ENCODE measurements at regions not wholly inside any gene's neighbourhood (a gene's known extent, or its start where the extent isn't known, plus 50 kb on each side); places are given as distances from the start of the nearest gene placed in this dataset.
"Not testable (repeated sequence)": the region's sequence is repeated elsewhere in the genome, so short reads cannot be mapped to it uniquely, and the experiment has no call there.

GRCh38 chr6:90368601-90369000 is 72.0 kb upstream of the BACH2 start:
- no peak for FAIRE-seq

DNA sequence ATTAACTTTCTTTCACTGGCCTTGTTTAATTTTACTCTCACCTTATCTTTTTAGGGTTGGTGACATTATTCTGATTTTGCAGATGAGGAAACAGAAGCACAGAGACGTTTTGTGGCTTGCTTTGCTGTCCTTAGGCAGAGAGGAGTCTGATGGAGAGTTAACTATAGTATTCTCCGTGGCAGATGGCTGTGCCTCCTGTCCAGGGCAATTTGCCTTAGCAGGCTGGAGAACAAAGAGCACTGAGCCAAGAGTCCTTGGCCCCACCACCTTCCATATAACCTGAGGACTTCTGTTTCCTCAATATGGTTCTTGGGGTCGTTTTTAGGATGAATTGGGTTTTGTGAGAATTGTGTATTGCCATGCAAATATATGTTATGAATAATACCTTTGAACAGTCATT is 71.4 kb upstream of the BACH2 start:
- no peak for FAIRE-seq

- FAIRE-seq: no peak
Observed at GRCh38 chr6:90365565-90366219, 69.0 kb upstream of the BACH2 start.

DNA sequence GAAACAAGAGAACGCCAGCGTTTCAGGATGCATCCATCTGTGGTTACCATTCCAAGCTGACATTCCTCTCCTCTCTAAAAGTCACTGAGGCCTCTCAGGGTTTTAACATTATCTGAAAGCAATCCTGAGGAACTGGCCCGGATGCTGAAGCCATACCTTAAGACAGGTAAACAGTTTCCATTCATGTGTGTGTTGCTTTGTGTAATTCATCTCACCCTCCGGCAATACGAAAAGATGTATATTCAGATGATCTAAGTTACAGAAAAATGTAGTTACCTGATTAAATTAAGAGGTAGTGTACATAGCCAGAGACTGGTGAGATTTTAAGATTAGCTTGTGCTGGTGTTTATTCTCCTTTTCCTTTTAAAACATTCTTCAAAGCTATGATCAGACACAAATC is 68.4 kb upstream of the BACH2 start:
- FAIRE-seq: no peak

- FAIRE-seq: no peak
Observed at GRCh38 chr6:90364286-90364685, 67.6 kb upstream of the BACH2 start.

DNA sequence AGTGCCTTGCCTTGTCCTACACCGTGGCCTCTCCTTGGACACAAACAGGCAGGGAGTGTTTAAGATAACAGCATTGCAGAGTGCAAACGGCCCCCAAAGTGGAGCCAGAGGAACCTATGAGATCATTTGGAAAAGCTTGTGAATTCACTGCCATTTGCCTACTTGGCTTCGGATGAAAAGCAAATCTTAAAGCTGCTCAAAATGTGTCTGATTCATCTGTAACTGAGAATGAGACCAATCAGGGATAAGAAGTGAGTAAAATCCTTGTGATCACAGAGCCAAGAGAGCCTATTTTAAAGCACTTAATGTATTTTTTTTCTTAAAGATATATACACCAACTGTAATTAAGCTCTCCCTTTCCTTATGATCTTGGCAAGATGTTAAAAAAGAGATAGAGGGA is 65.7 kb upstream of the BACH2 start:
- FAIRE-seq: no peak

- no peak for FAIRE-seq
Observed at GRCh38 chr6:90361174-90361573, 64.5 kb upstream of the BACH2 start.

DNA sequence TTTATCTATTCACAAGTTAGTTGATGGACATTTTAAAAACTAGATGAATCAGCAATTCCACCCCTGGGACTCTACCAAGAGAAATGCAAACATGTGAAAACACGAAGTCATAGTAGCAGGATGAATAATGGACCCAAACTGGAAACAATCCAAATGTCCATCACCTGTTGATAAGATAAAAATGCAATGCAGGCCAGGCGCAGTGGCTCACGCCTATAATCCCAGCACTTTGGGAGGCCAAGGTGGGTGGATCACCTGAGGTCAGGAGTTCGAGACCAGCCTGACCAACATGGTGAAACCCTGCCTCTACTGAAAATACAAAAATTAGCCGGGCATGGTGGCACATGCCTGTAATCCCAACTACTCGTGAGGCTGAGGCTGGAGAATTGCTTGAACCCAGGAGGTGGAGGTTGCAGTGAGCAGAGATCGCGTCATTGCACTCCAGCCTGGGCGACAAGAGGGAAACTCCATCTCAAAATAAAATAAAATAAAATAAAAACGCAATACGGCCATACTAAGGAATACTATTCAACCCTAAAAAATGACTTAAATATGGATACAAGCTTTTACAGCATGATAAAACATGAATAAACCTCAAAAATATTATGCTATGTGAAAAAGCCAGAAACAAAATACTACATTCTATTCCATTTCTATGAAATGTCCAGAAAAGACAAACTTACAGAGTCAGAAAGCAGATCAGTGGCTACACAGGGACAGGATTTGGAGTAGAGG is 61.6 kb upstream of the BACH2 start:
- not testable (repeated sequence) for FAIRE-seq

GRCh38 chr6:90356012-90356421 is 59.4 kb upstream of the BACH2 start:
- FAIRE-seq: no peak

DNA sequence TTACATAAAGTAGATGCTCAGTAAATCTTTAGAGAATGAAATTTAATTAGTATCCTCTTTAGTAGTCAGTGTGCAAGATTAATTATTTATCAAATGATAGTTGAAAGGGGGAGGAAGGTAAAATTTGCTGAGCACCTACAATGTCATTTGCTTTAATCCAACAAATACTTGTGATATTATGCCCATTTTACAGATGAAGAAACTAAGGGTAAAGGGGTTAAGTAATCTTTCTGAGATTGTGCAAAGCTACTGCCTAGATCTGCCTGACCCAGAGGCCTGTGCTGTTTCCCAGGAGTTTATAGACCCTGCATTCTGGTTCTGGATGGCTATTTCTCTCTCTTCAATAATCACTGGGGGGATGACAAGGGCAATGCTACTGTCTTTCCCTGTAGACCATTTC is 58.3 kb upstream of the BACH2 start:
- no peak for FAIRE-seq

DNA sequence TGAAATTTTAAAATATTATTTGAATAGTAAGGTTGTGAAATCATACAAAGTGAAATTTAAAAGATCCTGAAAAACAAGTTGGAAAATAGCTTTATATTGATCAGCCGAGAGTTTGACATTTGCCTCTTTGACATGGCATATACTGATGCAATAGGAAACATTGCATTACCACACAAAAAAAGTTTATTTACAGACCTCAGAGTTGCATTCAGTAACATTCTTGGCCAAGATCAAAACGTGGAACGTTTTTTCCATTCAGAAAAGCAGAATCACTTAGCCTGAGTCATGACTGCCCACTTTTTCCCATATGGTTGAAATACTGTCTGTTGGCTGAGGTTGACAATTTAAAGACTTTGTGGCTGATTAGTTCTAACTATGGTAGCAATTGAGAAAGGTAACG is 55.1 kb upstream of the BACH2 start:
- no peak for FAIRE-seq

- FAIRE-seq: no peak
Observed at GRCh38 chr6:90350689-90351554, 54.3 kb upstream of the BACH2 start.

GRCh38 chr6:90347411-90347851 is 50.8 kb upstream of the BACH2 start:
- FAIRE-seq: no peak

GRCh38 chr6:90346729-90347128 is 50.1 kb upstream of the BACH2 start:
- no peak for FAIRE-seq

Data from islet of Langerhans (tissue), 1 donor.